ENCODE measurements at regions not wholly inside any gene's neighbourhood (a gene's known extent, or its start where the extent isn't known, plus 50 kb on each side); places are given as distances from the start of the nearest gene placed in this dataset.

DNA sequence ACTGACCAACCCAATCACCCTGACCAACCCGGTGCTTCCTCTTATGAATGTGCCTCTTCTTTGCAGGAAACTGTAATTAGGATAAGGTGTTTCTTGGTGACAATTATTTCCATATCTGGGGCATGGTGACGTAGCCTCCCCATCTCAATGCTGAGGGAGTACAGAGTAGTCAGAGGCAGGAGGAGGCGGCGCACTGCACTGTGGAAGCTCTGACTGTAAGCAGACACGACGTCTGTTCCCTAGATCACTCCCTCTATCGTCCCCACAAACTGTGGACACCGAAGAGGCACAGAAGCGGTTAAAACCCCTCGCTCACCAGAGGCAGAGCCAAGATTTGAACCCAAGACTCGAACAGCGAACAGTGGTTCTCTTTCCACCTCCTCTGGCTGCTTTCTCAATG lies 231.0 kb upstream of the IGF1R start:
- BruUV-seq (replicated peaks), result no TSS peak
- Histone ChIP-seq H3K4me1 (replicated peaks in 1 of 2; ENCODE audit: control insufficient read depth in 2 of 2, insufficient read depth in 2 of 2, low read length in 2 of 2) (peaks cover 0 to 11% of the 10 kb centered on the region in 2 experiments; a peak in 1 of 5 replicates), H3K36me3 (ENCODE audit: control insufficient read depth, insufficient read depth, low read length) (no peaks in the 10 kb centered on the region), H3K9me3 (replicated peaks; ENCODE audit: control insufficient read depth, insufficient read depth, low read depth, low read length) (no peaks in the 10 kb centered on the region), H3K27me3 (ENCODE audit: control insufficient read depth in 2 of 2, insufficient read depth in 2 of 2, low read length in 2 of 2) (peaks cover 4 to 31% of the 10 kb centered on the region in 2 experiments), H3K9ac (ENCODE audit: insufficient read depth in 1 of 2, low read depth in 2 of 2, low read length in 2 of 2) (no peak overlapping the region), H3K79me2 (ENCODE audit: control insufficient read depth, insufficient read depth, low read length) (no peaks in the 10 kb centered on the region), H3K27ac (ENCODE audit: extremely low read depth, low read depth, low read length) (no peak overlapping the region), H3K4me3 (no peak overlapping the region), H3K4me2 (ENCODE audit: insufficient read depth, low read length) (no peak overlapping the region), H3K9me1 (ENCODE audit: control insufficient read depth, insufficient read depth, low read length) (no peaks in the 10 kb centered on the region), H2AFZ (ENCODE audit: low read depth, low read length) (no peak overlapping the region), H4K20me1 (replicated peaks; ENCODE audit: control insufficient read depth, insufficient read depth, low read length) (no peaks in the 10 kb centered on the region)
- 3% methylated on average over 12 of the region's 12 CpGs for WGBS (ENCODE audit: insufficient coverage, low coverage, missing lambda C conversion rate)
- FAIRE-seq, result no peak
- DNase-seq (ENCODE audit: extremely low read depth in 1 of 4, low spot score in 3 of 4), result no peak
- ChIA-PET CTCF (ENCODE audit: low intra/inter-chr PET ratio) (no interaction called here), POLR2A (no interaction called here)
- TF ChIP-seq BDP1 (IDR thresholded peaks at IDR 0.05; ENCODE audit: insufficient read depth, insufficient read length), result no peak
- no peak for TF ChIP-seq HSF4 (CRISPR knock-in tag; IDR thresholded peaks at IDR 0.05; ENCODE audit: borderline replicate concordance)
- TF ChIP-seq ZNF561 (CRISPR knock-in tag; conservative IDR thresholded peaks at IDR 0.05), result no peak
- TF ChIP-seq MYBL2 (IDR thresholded peaks at IDR 0.05; ENCODE audit: low read depth), result no peak
- TF ChIP-seq MYBL2 (CRISPR knock-in tag; IDR thresholded peaks at IDR 0.05; ENCODE audit: borderline replicate concordance), result no peak
- TF ChIP-seq NR4A1 (CRISPR knock-in tag; IDR thresholded peaks at IDR 0.05), result no peak
- TF ChIP-seq NR4A1 (tag; IDR thresholded peaks at IDR 0.05), result no peak
- TF ChIP-seq XRCC3 (IDR thresholded peaks at IDR 0.05), result no peak
- TF ChIP-seq, protein P1, sequence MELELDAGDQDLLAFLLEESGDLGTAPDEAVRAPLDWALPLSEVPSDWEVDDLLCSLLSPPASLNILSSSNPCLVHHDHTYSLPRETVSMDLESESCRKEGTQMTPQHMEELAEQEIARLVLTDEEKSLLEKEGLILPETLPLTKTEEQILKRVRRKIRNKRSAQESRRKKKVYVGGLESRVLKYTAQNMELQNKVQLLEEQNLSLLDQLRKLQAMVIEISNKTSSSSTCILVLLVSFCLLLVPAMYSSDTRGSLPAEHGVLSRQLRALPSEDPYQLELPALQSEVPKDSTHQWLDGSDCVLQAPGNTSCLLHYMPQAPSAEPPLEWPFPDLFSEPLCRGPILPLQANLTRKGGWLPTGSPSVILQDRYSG (tag; conservative IDR thresholded peaks at IDR 0.05; ENCODE audit: low read depth), result no peak
- no peak for TF ChIP-seq ZNF644 (tag; IDR thresholded peaks at IDR 0.05; ENCODE audit: low read depth)
- TF ChIP-seq ZNF124 (CRISPR knock-in tag; IDR thresholded peaks at IDR 0.05), result no peak
- no peak for ATAC-seq
- intact Hi-C loops (cut with micrococcal nuclease), result no loop called here
- in situ Hi-C loops (cut with MboI), result loop anchor here (10.0 kb wide), 1 partner anchor 113 kb away; no protein-coding TSS in a partner anchor
